SW480 (cell line): ENCODE measurements at regions not wholly inside any gene's neighbourhood (a gene's known extent, or its start where the extent isn't known, plus 50 kb on each side); places are given as distances from the start of the nearest gene placed in this dataset.
"Not testable (repeated sequence)": the region's sequence is repeated elsewhere in the genome, so short reads cannot be mapped to it uniquely, and the experiment has no call there.

Experiments
- DNase-seq: peaks from one replicate; pipeline ENCODE4 v3.0.0-alpha.2; 2016; ENCODE audit warnings: low spot score

GRCh38 chr7:51617686-51618085 is 301.1 kb upstream of the COBL start:
- no peak for DNase-seq

- no peak for DNase-seq
Observed at GRCh38 chr7:51613911-51614357, 297.3 kb upstream of the COBL start.

GRCh38 chr7:51611937-51612336 is 295.3 kb upstream of the COBL start:
- no peak for DNase-seq

GRCh38 chr7:51607447-51607846 is 290.8 kb upstream of the COBL start:
- no peak for DNase-seq

- DNase-seq = peak; percentile 98
Observed at GRCh38 chr7:51606601-51607154, 290.1 kb upstream of the COBL start.

GRCh38 chr7:51602376-51602775 is 285.8 kb upstream of the COBL start:
- DNase-seq = no peak

GRCh38 chr7:51601461-51601860 is 284.9 kb upstream of the COBL start:
- DNase-seq = peak; percentile 64

GRCh38 chr7:51599935-51600334 is 283.3 kb upstream of the COBL start:
- not testable (repeated sequence) for DNase-seq

- DNase-seq = no peak
Observed at GRCh38 chr7:51593628-51594027, 277.0 kb upstream of the COBL start.

GRCh38 chr7:51592842-51593599 is 276.4 kb upstream of the COBL start:
- no peak for DNase-seq

- DNase-seq = peak; percentile 62
Observed at GRCh38 chr7:51591223-51591622, 274.6 kb upstream of the COBL start.

- no peak for DNase-seq
Observed at GRCh38 chr7:51590746-51591145, 274.1 kb upstream of the COBL start.

GRCh38 chr7:51589111-51589510 is 272.5 kb upstream of the COBL start:
- DNase-seq = no peak

- peak; percentile 39 for DNase-seq
Observed at GRCh38 chr7:51587604-51588003, 271.0 kb upstream of the COBL start.

- DNase-seq = no peak
Observed at GRCh38 chr7:51577390-51577789, 260.8 kb upstream of the COBL start.

- DNase-seq = no peak
Observed at GRCh38 chr7:51569581-51569980, 253.0 kb upstream of the COBL start.

GRCh38 chr7:51569176-51569575 is 252.6 kb upstream of the COBL start:
- DNase-seq = no peak

GRCh38 chr7:51551070-51551469 is 234.5 kb upstream of the COBL start:
- DNase-seq = no peak

- DNase-seq = peak; percentile 74
Observed at GRCh38 chr7:51545131-51545530, 228.5 kb upstream of the COBL start.

- peak; percentile 90 for DNase-seq
Observed at GRCh38 chr7:51543801-51544553, 227.4 kb upstream of the COBL start.

- DNase-seq = not testable (repeated sequence)
Observed at GRCh38 chr7:51540906-51541305, 224.3 kb upstream of the COBL start.

GRCh38 chr7:51539840-51540239 is 223.2 kb upstream of the COBL start:
- DNase-seq = no peak

- DNase-seq = no peak
Observed at GRCh38 chr7:51528172-51528571, 211.6 kb upstream of the COBL start.
